NCI-H2081 treated with DMSO at 0.1 percent for 48 hours (cell line): ENCODE measurements at regions not wholly inside any gene's neighbourhood (a gene's known extent, or its start where the extent isn't known, plus 50 kb on each side); places are given as distances from the start of the nearest gene placed in this dataset.
A peak's percentile ranks its signal among the peaks of the same experiment; 100 is the strongest.
"Not testable (repeated sequence)": the region's sequence is repeated elsewhere in the genome, so short reads cannot be mapped to it uniquely, and the experiment has no call there.

ENCODE experiments used
- DNase-seq: peaks from one replicate; lab custom pipeline; 2025; lab: John Stamatoyannopoulos, UW

DNA sequence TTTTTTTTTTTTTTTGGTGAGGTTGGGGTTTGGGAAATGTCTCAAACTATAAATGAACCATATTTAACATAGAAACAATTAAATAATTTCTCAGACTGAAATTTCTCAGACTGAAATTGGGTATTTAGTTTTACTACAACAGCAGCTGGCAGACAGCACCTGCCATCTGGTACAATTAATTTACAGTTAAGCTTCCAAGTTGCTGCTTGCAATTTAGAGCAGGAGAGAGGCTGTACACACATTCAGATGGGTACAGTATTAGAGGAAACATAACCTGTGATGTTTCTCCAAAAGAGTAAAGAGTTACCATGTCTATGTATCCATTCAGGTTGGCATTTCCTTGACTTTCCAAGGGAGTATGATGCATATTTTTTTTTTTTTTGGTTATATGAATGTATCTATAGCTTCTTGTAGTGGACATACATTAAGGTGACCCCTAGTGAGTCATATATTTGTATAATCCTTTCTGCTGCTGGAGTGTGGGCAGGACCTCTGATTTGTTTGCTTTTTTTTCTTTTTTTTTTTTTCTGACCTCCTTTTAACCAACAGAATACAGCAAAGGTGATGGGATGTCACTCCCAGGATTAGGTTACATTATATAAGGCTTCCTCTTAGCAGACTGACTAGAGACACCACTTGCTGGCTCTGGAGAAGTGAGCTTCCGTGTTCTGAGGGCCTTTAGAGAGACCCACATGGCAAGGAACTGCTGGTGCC lies 201.7 kb downstream of the PTH2R start:
- DNase-seq: peak; percentile 27

DNA sequence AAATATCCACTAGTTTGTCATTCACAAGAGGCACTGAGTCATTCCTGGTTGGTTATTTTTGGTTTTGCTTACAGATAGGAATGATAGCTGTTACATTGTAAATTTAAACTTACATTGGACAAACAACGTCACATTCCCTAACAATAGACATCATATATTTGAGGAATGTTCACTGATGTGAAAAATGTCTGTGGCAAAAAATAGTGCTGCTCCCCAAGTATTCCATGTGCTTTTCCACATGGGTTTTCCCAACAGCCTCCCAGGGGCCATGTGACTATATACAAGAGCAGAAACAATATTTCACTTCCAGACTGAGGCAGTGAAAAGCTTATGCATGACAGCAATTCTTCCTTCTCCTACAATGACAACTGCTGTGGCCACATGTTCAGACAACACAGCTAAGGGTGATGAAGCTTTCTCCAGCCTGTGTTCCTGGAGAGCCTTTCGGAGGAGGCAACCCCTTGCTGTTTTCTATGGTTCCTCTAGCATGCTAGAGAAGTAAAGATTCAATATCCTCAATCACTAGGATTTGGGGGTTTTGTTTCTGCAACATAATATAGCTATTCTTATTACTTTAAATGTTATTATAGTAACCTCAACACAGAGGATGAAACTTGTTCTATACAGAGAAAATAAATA lies 202.7 kb downstream of the PTH2R start:
- DNase-seq: no peak

DNA sequence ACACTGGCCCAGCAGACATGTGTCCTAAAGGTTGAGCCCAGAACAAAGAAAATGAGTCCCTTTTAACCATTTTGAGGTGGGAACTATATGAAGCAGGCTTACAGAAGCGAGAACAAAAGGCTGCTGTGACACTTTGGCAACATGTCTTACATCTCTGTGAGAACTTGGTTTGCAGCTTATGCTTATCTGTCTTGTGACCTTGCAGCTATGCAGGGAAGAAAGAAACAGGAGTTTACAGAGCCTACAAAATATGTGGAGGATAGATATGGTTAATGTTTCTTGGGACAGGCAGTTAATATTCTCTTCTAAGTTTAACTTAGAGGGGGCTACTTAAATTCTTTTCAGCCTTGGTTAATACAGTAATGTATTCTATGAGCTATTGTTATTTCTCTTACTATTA lies 209.1 kb downstream of the PTH2R start:
- DNase-seq: not testable (repeated sequence)

GRCh38 chr2:208618220-208618619 lies 211.6 kb downstream of the PTH2R start:
- no peak for DNase-seq

DNA sequence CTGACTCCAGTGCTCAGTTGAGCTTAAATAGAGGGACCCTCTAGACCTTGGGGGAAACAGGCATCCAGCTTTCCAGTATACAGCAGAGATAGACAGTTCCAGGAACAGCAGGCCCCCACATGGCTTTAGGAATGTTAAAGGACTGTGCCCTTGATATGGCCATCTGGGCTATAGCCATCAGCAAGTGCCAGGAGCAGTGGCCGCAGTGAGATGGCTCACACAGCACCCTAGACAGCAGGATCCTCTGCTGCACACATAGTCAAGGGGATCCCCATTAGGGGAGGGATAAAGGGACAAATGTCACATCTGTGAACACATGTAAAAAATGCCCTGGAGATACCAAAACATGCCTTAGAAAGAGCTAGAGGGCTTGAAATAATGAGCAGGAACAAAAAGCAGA lies 213.4 kb downstream of the PTH2R start:
- no peak for DNase-seq

- no peak for DNase-seq
These were observed 213.9 kb downstream of the PTH2R start for GRCh38 chr2:208620487-208620978.

DNA sequence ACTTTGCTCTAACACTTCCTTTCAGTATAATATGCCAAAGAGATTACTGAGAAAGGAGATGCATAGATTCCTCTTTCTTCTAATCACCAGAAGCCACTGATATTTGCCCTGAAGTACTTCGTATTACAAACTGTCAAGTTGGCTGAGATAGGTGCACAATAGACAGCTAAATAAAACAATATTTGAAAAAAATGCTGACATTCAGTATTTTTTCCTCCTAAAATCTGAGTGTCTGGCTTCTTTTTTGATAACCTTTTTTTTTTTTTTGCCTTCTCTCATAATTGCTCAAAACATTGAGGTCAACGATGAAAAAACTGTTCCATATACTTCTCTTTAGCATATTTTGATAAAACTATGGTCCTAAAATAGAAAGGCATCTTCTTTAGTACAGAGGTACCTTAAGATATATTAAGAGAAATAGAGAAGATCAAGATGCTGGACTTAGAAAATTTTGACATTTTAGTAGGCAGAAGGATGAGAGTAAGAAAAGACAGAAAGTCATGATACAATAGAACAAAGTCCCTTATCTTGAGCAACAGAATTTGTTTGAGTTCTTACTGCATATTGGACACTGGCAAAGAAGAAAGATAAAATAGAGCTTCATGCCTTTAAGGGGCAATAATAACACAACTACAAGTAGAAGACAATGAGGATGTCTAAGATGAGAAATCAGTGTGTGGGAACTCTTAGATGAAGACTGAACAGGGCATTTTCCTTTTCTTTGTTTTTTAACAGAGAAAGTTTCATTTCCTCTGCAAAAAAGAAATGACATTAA lies 220.7 kb downstream of the PTH2R start:
- DNase-seq: no peak

- no peak for DNase-seq
These were observed 221.3 kb downstream of the PTH2R start for GRCh38 chr2:208627916-208628315.

DNA sequence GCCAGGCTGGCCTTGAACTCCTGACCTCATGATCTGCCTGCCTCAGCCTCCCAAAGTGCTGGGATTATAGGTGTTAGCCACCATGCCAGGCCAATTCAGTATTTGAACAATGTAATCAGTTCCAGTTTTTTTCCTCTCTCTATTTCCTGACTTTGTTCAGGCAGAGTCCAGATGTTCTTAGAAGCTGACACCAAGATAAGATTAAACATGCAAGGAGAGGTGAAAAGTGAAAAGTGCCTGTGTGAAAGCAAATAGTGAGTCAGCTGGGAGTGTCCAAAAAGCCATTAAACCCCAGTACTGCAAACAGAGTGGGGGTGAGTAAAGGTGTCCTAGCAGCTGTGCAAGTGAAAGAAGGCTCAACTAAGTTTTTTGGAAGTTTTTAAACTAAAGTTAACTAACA lies 231.5 kb downstream of the PTH2R start:
- DNase-seq: no peak

DNA sequence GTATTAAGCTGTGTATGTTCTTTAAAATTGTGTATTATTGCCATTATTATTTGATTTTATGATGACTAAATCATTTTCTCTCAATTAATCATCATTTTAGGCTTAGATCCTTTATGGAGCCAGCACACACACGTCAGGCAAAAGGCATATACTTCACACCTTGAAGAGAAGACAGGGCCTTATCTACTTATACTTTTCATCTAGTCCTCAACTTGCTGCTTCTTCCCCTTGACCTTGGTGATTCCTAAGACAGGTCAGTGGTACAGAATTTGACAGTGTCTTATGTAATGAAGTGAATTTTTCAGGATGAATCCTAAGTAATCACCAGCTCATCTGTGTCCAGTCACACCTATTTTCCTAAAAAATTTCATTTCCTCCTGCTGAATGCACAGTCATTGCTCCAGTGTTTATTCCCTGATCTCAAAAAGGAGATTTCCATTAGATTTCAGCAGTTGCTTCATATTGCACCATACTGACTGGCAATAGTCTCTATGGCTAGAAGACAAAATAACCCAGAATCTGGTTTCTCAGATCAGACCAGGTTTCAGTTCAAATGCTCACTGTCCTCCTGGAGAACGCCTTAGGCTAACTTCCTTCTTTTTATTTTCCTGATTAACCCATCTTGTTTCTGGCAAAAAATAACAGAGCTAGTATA lies 235.7 kb downstream of the PTH2R start:
- DNase-seq: no peak

- no peak for DNase-seq
These were observed 236.6 kb downstream of the PTH2R start for GRCh38 chr2:208643145-208643544.

GRCh38 chr2:208645226-208645625 lies 238.6 kb downstream of the PTH2R start:
- no peak for DNase-seq

DNA sequence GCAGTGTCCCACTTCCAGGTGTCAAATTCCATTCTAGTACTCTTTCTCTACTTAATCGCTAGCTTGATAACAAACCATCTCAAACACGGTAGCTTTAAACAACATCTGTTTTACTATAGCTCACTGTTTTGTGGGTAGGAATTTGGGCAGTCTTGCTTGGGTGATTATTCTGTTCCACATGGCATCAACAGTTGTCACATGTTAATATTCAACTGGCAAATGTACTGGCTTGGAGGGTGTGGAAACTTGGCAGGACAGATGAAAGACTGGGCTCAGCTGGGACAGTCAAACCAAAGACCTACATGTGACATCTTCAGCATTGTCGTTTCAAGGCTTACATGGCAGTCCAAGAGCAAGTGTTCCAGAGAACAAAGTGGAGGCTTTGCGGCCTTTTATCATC lies 241.8 kb downstream of the PTH2R start:
- no peak for DNase-seq

DNA sequence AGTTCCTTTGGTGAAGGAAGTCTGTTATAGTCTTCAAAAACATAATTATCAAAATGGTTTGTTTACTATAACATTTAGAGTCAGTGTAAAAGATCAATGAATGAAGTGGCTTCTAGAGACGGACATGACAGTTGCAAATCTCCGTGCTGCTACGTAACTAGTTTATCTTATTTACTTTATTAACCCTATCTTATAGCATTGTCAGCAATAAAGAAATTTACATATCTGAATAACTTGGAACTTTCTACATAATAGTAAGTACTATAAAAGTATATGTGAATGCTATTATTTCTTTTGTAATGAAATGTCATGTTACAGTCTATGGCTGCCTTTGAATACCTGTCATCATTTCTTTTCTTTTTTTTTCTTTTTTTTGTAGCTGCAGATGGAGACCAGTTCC lies 246.8 kb downstream of the PTH2R start:
- DNase-seq: no peak

DNA sequence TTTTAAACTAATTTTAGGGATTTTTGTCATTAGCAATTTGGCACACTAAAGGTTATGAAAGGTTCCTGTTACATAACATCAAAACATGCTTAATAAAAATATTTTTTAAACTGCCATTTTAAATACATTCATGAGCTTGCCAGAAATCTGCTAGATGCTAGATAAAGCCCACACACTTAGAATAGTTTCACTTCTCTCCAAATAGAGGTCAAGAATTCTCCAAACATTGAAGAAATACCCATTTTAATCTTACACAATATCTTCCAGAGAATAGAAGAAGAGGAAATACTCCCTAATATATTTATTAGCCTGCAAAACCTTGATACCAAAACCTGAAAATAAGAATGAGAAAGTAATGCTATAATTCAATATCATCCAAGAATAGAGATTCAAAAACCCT lies 247.5 kb downstream of the PTH2R start:
- no peak for DNase-seq

- DNase-seq: no peak
These were observed 250.9 kb downstream of the PTH2R start for GRCh38 chr2:208657468-208657867.

DNA sequence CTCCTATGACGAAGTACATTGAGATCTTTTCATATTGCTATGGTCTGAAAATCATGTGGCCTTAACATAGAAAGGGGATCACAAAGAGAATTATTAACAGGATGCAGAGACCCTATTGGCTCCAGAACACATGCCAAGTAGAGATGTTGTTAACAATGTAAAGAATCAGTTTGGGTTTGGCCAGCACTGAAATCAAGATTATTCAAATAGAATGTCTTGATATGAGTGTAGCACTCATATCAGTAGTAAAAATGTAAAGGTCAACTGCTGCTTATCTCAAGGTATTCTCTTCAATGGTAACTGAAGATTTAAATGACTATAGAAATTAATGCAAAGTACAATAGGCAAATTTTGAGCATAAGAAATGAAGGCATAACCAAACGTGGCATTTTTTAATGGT lies 262.8 kb downstream of the PTH2R start:
- DNase-seq: no peak

DNA sequence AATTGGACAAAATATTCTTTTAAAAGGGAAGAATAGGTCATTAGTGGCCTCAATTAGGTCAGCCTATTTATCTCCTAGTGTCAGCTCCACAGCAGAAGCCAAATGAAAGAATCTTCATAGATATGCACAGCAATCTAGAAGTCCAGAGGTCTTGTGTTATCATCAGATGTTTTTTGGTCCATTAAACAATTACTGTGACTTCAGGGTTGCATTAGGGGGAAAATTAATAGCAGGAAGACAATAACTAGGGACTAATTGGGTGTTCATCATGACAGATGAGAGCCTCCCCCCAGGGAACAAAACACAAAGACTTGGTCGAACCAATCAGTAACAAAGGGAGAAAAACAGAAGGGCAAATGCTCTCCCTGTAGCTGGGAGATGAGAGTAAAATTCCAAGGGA lies 264.7 kb downstream of the PTH2R start:
- no peak for DNase-seq

GRCh38 chr2:208671886-208672680 lies 265.5 kb downstream of the PTH2R start:
- DNase-seq: no peak

- DNase-seq: no peak
These were observed 267.0 kb downstream of the PTH2R start for GRCh38 chr2:208673631-208674030.

DNA sequence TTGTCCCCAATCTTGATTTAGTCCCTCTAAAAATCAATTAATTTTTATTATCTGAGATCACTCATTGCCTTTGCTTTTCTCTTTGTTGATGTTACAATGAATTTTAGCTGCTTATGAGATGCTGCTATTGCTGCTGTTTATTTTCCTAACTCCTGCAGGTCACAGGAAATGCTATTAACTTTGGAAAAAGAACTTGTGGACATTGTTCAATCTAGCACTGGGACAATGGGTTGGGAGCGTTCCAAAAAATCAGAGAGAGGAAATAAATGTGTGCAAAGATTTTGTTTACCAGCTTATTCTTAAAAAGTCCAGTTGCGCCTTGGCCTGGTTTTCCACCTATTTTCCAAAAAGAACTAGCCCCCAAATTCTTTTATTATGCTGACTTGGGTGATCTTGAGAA lies 268.3 kb downstream of the PTH2R start:
- no peak for DNase-seq

GRCh38 chr2:208685929-208686328 lies 279.3 kb downstream of the PTH2R start:
- DNase-seq: not testable (repeated sequence)
